ENCODE measurements at regions not wholly inside any gene's neighbourhood (a gene's known extent, or its start where the extent isn't known, plus 50 kb on each side); places are given as distances from the start of the nearest gene placed in this dataset.

DNA sequence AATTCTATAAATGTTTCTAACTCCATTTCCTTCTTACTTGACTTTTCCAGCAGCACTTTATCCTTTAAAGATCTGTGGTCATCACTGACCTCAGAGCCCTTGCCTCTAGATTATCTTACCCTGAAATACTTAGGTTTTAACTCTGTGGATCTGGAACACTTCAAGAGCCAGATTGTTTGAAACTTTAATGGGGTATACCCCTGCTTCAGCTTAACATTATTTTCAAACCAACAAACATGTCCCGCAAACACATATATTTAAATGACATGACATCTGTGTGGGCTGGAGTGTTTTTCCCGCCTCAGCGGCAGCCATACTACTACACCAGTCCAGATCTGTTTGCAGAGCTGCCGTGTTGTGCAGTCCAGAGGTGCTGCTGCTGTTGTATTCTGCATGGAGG, 252.0 kb upstream of the TPM1 start:
- DNase-seq = no peak

DNA sequence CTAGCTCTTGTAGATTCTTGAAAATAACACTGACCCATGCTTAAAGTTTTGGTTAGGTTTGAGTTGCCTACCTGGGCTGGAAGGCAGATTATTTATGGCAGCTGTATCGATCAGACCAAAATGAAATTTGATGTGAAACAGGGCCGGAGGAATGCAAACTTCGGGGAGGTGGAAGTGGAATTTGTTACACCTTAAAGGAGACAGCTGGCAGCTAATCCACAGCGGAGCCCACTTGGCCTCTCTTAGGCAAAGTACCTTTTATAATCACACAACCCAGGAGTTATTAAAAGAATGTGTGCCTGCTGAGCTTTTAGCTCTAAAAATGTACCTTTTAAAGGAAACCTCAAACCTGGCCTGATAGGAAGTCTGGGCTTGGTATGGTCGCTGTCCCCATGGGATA, 250.9 kb upstream of the TPM1 start:
- no peak for DNase-seq

GRCh38 chr15:62792986-62793751, 249.4 kb upstream of the TPM1 start:
- no peak for DNase-seq

DNA sequence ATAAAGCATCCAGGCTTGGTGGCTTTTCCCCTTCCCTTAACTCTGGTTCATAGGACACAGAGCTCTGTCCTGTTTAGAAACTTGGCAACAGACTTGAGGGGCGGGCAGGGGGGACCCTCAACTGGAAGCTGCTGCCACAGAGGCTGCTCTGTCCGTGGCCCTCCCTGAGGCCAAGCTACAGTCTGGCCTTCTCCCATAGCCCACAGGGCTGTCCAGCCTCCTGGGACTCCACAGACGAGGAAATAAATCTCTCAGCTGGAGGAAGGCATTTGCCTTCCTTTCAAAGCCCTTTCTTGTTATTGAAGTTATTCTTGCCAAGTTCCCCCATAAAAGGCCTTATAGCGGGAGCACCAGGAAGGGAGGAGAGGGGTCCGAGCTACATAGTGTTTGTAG, 248.8 kb upstream of the TPM1 start:
- DNase-seq = no peak

DNA sequence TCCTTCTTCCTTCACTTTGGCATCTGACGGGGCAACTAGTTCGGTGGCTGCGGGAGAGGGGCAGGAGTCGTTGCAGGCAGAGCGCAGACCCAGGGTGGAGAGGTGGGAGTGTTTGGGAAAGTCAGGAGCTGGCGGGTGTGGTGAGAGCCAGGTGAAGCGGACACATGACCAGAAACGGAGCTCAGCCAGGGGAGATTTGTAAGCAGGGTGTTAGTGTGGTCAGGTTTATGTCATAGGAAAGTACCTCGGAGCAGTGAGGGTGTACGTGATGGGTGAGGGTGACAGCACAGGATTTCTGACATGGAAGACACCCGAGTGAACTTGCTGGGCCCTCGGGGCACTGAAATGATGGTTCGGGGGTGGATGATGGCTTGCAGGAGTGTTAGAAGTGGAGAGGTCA, 247.4 kb upstream of the TPM1 start:
- DNase-seq = no peak

DNA sequence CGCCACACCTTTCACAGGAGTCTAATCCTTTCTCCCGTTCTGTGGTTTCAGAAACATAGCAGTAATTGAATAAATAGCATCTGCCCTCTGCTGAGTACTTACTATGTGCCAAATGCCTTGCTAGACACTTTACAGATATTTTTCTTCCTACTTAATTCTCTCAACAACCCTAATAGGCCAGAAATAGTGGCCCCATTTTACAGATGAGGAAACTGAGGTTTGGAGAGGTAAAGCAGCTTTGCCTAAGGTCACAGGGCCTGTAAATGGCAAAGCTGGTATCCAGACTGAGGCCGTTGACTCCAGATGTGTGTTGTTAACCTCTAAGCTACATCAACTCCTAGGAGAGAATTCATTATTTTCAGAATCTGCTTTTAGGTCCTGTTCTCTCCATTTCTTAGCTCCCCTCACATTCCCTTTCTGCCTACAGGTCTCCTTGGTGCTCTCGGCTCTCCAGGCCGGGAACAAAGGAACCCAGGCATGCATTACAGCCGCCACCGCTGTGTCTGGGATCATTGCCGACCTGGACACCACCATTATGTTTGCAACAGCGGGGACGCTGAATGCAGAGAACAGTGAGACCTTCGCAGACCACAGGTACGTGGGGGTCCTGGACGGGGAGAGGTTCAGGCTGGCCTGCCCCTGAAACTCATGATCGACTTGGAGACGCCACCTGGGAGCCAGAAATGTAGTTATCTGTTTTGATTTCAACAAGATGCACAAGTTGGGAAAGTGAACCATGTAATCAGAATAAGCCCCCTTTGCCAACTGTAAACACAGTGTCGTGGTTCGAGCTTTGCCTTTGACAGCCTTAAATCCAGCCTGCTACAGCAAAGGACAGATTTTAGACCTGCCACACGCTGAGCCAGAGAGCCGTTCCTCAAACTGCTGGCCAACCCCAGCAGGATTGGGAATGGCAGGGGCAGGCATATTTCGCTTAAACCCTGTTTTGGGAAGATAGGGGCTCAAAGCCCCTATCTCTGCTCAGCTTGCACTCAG, 246.5 kb upstream of the TPM1 start:
- no peak for DNase-seq

GRCh38 chr15:62797171-62797570, 245.4 kb upstream of the TPM1 start:
- no peak for DNase-seq

DNA sequence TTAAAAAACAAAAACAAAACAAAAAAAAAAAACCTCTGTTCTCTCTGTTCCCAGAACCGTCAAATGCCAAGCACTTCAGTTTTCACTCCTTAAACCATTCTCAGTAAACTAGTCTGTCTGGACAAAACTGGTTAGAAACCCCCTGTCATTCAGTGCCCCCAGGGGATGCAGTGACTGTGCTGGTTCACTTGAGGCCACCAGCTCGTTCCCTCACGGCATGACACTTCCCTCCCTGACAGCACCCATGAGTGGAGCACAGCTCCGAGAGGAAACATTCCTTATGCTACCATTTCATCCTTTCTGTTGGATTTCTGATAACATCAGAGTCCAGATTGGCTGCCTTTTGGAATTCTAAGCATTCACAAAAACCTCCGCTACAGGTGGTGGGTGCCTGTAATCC, 244.0 kb upstream of the TPM1 start:
- DNase-seq = no peak

GRCh38 chr15:62799037-62799436, 243.5 kb upstream of the TPM1 start:
- DNase-seq = no peak

GRCh38 chr15:62799919-62800318, 242.6 kb upstream of the TPM1 start:
- no peak for DNase-seq

DNA sequence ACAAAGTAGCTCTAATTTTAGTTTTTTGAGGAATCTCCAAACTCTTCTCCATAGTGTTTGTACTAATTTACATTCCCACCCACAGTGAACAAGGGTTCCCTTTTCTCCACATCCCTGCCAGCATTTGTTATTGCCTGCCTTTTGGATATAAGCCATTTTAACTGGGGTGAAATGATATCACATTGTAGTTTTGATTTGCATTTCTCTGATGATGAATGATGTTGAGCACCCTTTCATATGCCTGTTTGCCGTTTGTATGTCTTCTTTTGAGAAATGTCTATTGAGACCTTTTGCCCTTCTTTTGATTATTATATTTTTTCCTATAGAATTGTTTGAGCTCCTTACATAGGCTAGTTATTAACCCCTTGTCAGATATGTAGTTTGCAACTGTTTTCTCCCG, 239.9 kb upstream of the TPM1 start:
- DNase-seq = no peak

- no peak for DNase-seq
Measured at GRCh38 chr15:62803856-62804400, 238.6 kb upstream of the TPM1 start.

GRCh38 chr15:62805502-62805901, 237.0 kb upstream of the TPM1 start:
- DNase-seq = no peak

DNA sequence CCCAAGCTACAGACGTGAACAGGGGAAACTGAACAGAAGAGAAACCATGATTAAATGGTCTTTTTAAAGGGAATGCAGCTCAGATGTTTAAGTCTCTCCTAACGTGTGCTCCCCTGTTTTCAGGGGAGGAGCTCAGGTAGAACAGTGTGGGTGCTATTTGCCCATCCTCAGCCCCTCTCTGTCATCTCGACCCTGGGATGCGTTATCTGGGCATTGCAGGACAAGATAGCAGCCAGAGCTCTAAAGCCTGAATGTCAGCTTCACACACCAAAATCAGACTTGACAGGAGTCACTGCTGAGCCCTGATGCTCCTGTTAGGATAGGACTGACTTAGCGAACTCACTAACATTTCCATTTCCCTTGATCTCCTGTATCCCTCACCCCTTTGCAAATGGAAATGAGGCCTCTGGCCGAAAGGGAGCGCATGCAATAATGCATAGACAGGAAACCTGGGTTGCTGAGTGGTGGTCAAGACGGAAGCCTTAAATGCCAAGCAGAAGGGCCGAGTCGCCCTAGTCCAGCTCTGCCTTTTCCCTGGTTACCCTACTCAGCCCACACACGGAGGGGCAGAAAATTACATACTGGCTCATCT, 234.9 kb upstream of the TPM1 start:
- DNase-seq = no peak

DNA sequence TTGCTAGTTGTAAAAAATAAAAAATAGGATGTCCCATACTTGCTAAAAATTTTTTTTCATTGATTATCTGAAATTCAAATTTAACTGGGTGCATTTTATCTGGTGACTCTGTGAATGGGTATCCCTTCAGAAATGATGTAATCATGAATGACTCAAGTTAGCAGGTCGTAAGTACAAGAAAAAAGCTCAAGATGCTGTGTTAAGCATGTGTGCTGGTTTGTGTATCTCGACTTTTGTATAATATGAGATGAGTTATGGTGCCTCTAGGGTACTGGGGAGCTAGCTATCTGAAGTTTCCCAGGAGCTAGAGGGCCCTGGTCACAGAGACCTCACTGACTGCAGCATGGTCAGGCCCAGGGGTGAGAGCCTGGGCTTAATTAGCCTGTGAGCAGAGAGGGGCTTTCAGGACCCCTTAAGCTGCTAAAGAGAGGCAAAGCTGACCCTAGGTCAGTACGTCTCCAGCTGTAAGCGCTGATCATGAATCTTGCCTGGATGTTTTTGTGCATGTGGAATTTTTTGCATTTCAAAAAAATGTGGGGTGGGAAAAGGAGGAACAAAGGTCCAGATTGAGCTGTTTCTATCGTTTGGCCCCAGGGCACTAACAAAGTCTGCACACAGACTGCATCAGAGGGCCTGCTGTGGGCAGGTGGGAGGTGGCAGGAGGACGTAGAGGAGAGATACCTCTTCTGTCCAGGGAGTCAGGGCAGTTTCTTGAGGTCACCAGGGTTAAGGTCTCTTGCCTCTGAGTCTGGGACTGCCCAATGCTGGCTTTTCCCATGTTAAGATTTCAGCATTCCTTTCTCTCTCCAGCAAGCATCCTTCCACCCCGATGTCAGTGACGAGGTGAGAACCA, 233.2 kb upstream of the TPM1 start:
- no peak for DNase-seq

- no peak for DNase-seq
Measured at GRCh38 chr15:62809968-62810260, 232.6 kb upstream of the TPM1 start.

DNA sequence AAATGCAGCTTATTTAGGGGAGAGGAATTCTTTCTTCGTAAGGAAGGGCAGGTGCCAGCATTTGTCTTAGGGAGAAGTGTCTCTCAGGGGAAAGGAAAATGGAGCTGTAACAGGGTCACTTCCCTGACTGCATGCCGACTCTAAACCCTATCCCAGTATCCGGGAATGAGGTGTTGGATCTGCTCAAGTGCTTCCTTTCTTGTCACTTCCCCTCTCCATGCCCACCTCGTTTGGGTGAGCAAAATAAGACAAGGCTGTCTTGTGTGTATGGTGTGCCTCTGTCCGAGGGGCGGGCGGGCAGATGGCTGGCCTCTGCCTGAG, 230.1 kb upstream of the TPM1 start:
- no peak for DNase-seq

- DNase-seq = no peak
Measured at GRCh38 chr15:62816342-62817069, 226.0 kb upstream of the TPM1 start.

GRCh38 chr15:62818691-62819090, 223.9 kb upstream of the TPM1 start:
- DNase-seq = no peak

DNA sequence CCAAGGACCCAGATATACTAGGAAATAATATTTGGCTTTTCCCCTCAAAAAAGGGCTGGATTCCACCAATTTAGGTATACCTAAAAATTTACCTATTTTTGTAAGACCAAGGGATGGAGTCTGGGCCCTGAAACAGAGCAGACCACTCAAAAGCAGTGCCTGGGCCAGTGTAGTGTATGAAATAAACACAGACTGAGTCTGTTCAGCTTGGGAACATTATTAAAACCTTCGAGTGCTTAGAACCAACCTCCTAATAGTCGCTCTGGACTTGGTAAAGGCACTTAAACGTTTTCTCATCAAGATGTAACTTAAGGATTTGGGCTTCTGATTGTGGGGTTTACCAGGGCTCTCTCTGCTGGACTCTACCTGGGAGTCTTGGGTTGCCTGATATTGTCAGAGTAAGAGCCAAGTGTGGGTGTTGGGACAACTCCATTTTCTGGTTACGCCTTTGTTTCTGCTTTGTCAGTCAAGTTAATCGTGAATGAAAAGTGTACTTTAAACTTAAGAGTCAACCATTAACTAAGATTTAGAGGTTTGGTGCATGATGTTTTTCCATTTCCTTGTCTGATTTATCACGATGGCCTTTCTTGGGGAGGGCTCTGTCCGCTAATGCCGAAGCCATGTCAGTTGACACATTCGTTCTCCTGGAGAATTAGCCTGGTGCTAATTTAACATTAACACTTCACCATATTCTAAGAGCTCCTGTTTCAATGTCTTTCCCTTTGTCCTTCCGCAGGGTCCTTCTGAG, 221.0 kb upstream of the TPM1 start:
- no peak for DNase-seq

DNA sequence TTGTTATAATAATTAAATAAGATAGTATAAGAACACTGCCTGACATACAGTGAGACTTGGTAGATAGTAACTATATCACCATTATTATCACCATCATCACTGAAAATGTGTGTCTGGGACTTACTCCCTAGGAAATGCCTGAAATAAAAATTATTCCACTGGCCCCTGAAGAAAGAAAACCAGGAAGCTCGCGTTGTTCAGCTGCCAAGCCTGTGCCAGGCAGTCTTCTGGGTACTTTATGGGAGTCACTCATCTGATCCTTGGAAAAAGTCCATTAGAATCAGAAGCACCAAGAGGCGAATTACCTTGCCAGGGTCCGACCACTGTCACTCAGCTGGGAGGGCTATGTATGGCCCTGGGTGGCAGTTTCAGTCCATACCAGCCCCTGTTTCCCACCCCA, 220.3 kb upstream of the TPM1 start:
- no peak for DNase-seq
